ENCODE measurements at regions not wholly inside any gene's neighbourhood (a gene's known extent, or its start where the extent isn't known, plus 50 kb on each side); places are given as distances from the start of the nearest gene placed in this dataset.

GRCh38 chr1:218201601-218202000, 83.5 kb upstream of the RRP15 start:
- TF ChIP-seq CTCF (IDR thresholded peaks at IDR 0.05) (no peak), POLR2AphosphoS5 (IDR thresholded peaks at IDR 0.05) (no peak), EP300 (IDR thresholded peaks at IDR 0.05) (no peak)

Data from esophagus muscularis mucosa (tissue), 4 donors.